PFSK-1 (cell line): ENCODE measurements at regions not wholly inside any gene's neighbourhood (a gene's known extent, or its start where the extent isn't known, plus 50 kb on each side); places are given as distances from the start of the nearest gene placed in this dataset.

Experiments used
- FOXP2 ChIP-seq: optimal IDR thresholded peaks from 2 replicates; pipeline ENCODE3; 2011; ENCODE audit warnings: borderline replicate concordance, control low read depth, inconsistent platforms; ENCODE audit not compliant: insufficient read depth; ENCODE audit errors: extremely low read length, extremely low read depth
- POLR2AphosphoS5 ChIP-seq: IDR thresholded peaks from 2 replicates; pipeline ENCODE4 v1.6.1; 2012; ENCODE audit warnings: low read depth, mild to moderate bottlenecking, control low read depth, low read length, moderate library complexity
- REST ChIP-seq, 2 experiments: IDR thresholded peaks; 2 replicates each; pipeline versions ENCODE4 v1.6.1 to v1.8.0; 2011 to 2012; ENCODE audit warnings: low read depth in 2 of 2, low read length in 2 of 2, control low read depth in 1 of 2, inconsistent platforms in 1 of 2, mild to moderate bottlenecking in 1 of 2, moderate library complexity in 1 of 2; ENCODE audit not compliant: insufficient read depth in 1 of 2
- SIN3A ChIP-seq: IDR thresholded peaks from 2 replicates; pipeline ENCODE4 v1.6.1; 2012; ENCODE audit warnings: mild to moderate bottlenecking, low read length, moderate library complexity, borderline replicate concordance; ENCODE audit not compliant: insufficient read depth
- TAF1 ChIP-seq: IDR thresholded peaks from 2 replicates; pipeline ENCODE4 v1.6.1; 2012; ENCODE audit warnings: low read length, control low read depth, borderline replicate concordance; ENCODE audit not compliant: insufficient read depth

DNA sequence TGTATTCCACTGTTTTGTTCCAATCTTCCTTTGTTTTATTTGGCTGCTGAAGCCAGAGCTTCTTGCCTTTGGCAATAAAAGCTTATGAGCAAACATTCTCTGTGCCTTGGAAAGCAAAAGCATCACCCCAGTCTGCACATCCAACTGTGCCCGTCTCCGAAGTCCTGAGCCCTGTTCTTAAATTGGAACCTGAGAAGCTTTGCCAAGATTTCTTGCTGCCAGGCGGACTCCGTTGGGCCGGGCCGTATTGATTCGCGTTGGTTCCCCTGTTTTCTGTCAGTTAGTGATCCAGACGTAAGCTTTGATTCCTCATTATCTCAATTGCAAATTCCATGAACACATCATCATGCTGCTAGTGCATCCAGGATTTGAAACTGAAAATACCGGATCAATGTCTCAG, 793.0 kb downstream of the OLFM4 start:
- TF ChIP-seq SIN3A (no peak), POLR2AphosphoS5 (no peak), REST (IDR thresholded peaks at IDR 0.05; ENCODE audit: insufficient read depth in 1 of 2, low read depth in 2 of 2, low read length in 2 of 2) (no peak), TAF1 (no peak), FOXP2 (no peak)

GRCh38 chr13:53822136-53822535, 793.5 kb downstream of the OLFM4 start:
- TF ChIP-seq TAF1 (no peak), SIN3A (no peak), FOXP2 (no peak), REST (IDR thresholded peaks at IDR 0.05; ENCODE audit: insufficient read depth in 1 of 2, low read depth in 2 of 2, low read length in 2 of 2) (no peak), POLR2AphosphoS5 (no peak)

DNA sequence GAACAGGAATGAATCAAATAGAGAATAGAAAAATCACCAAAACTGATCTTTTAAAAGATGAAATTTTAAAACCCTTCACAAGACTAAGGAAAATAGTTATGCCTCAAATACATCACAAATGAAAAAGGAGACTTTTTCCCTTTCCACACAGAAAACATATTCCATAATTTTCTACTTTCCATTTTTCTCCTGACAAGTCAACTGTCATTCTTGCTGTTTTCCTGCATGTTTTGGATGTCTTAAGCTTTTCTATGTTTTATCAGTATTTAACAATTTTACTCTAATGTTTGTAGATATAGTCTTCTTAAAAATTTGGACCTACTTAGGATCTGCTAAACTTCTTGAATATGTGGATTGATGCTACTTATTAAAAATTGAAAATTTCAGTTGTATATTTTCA, 810.8 kb downstream of the OLFM4 start:
- TF ChIP-seq POLR2AphosphoS5 (no peak), TAF1 (no peak), SIN3A (no peak), FOXP2 (no peak), REST (IDR thresholded peaks at IDR 0.05; ENCODE audit: insufficient read depth in 1 of 2, low read depth in 2 of 2, low read length in 2 of 2) (no peak)

- TF ChIP-seq REST (IDR thresholded peaks at IDR 0.05; ENCODE audit: insufficient read depth in 1 of 2, low read depth in 2 of 2, low read length in 2 of 2) (no peak), TAF1 (no peak), POLR2AphosphoS5 (no peak), FOXP2 (no peak), SIN3A (no peak)
Measured at GRCh38 chr13:53844473-53845146, 816.0 kb downstream of the OLFM4 start.

DNA sequence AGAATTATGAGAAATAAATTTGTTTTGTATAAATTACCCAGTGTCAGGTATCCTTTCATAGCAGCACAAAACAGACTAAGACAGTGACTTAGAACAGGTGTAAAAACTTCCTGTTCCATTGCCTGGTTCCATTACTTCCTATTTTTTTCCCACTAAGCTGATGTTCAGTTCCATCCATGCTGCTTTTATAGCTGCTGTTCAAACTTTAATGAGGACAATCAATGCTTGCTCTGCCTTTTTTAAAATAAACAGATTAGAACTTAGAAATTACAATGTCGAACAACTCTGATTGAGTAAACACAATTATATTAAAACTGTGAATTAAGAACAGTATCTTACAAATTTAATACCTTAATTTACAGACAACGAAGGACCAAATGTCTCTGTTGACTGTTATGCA, 818.9 kb downstream of the OLFM4 start:
- TF ChIP-seq REST (IDR thresholded peaks at IDR 0.05; ENCODE audit: insufficient read depth in 1 of 2, low read depth in 2 of 2, low read length in 2 of 2) = no peak
- no peak for TF ChIP-seq FOXP2
- TF ChIP-seq SIN3A = no peak
- no peak for TF ChIP-seq POLR2AphosphoS5
- no peak for TF ChIP-seq TAF1
